Vagina (tissue), 2 donors: ENCODE measurements at regions not wholly inside any gene's neighbourhood (a gene's known extent, or its start where the extent isn't known, plus 50 kb on each side); places are given as distances from the start of the nearest gene placed in this dataset.

Source experiments
- DNase-seq, 2 donors: peaks; one replicate each; pipeline ENCODE4 v3.0.0-alpha.2; 2017; ENCODE audit errors: extremely low spot score in 2 of 2
- H3K27ac ChIP-seq: fragments of 200-600 bp; sonication (generic); one replicate; pipeline ENCODE4 v1.5.1; 2019
- H3K27me3 ChIP-seq: fragments of 200-600 bp; sonication (generic); one replicate; pipeline ENCODE4 v1.5.1; 2019
- H3K36me3 ChIP-seq, 2 donors: fragments of 200-600 bp; sonication (generic); one replicate each; pipeline ENCODE4 v1.5.1; 2017 to 2019
- H3K4me1 ChIP-seq: fragments of 200-600 bp; sonication (generic); one replicate; pipeline ENCODE4 v1.5.1; 2019
- H3K4me3 ChIP-seq, 2 donors: fragments of 200-600 bp; sonication (generic); 1 replicate in 1 of 2; 2 replicates in 1 of 2; pipeline ENCODE4 v1.5.1; 2016 to 2019
- H3K9me3 ChIP-seq: fragments of 200-600 bp; sonication (generic); one replicate; pipeline ENCODE4 v1.5.1; 2019
- POLR2A ChIP-seq, 2 donors: fragments of 450-650 bp; IDR thresholded peaks; one replicate each; pipeline ENCODE4 v1.6.1; 2017; ENCODE audit warnings: antibody characterized with exemption in 2 of 2, mild to moderate bottlenecking in 2 of 2, moderate library complexity in 2 of 2
- POLR2AphosphoS5 ChIP-seq, 2 donors: sonication (generic); formaldehyde crosslinking; IDR thresholded peaks; one replicate each; pipeline ENCODE4 v1.9.0; 2017; ENCODE audit warnings: antibody characterized with exemption in 2 of 2, mild to moderate bottlenecking in 2 of 2, low read depth in 1 of 2; ENCODE audit not compliant: insufficient read depth in 1 of 2
- intact Hi-C: fragments of 100-400 bp; cut with DNase I; formaldehyde crosslinking; loops from one replicate; pipeline ENCODE4 v1.15.1; 2023
- TF ChIP-seq, protein P1 (sequence below), 3 experiments: fragments of 450-650 bp in 2 of 3; fragments of 200-600 bp in 1 of 3; sonication (generic) in 1 of 3; IDR thresholded peaks; one replicate each; pipeline ENCODE4 v1.5.1; 2017 to 2019; ENCODE audit warnings: antibody characterized with exemption in 3 of 3, mild to moderate bottlenecking in 2 of 3, moderate library complexity in 2 of 3

GRCh38 chr5:127133071-127133470, 59.8 kb upstream of the C5orf63 start:
- TF ChIP-seq, protein P1, sequence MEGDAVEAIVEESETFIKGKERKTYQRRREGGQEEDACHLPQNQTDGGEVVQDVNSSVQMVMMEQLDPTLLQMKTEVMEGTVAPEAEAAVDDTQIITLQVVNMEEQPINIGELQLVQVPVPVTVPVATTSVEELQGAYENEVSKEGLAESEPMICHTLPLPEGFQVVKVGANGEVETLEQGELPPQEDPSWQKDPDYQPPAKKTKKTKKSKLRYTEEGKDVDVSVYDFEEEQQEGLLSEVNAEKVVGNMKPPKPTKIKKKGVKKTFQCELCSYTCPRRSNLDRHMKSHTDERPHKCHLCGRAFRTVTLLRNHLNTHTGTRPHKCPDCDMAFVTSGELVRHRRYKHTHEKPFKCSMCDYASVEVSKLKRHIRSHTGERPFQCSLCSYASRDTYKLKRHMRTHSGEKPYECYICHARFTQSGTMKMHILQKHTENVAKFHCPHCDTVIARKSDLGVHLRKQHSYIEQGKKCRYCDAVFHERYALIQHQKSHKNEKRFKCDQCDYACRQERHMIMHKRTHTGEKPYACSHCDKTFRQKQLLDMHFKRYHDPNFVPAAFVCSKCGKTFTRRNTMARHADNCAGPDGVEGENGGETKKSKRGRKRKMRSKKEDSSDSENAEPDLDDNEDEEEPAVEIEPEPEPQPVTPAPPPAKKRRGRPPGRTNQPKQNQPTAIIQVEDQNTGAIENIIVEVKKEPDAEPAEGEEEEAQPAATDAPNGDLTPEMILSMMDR (IDR thresholded peaks at IDR 0.05), result no peak
- TF ChIP-seq POLR2AphosphoS5 (IDR thresholded peaks at IDR 0.05; ENCODE audit: insufficient read depth in 1 of 2, low read depth in 1 of 2), result no peak
- no peak for TF ChIP-seq POLR2A (IDR thresholded peaks at IDR 0.05)
- no peak for DNase-seq
- Histone ChIP-seq H3K4me3 (no peak overlapping the region), H3K36me3 (no peaks in the 10 kb centered on the region), H3K4me1 (no peaks in the 10 kb centered on the region), H3K9me3 (no peaks in the 10 kb centered on the region), H3K27ac (no peak overlapping the region), H3K27me3 (no peaks in the 10 kb centered on the region)
- intact Hi-C loops, result no loop called here

- no peak for DNase-seq
- Histone ChIP-seq H3K27ac (no peak overlapping the region), H3K36me3 (no peaks in the 10 kb centered on the region), H3K4me3 (no peak overlapping the region), H3K9me3 (no peaks in the 10 kb centered on the region), H3K27me3 (no peaks in the 10 kb centered on the region), H3K4me1 (no peaks in the 10 kb centered on the region)
- intact Hi-C loops, result no loop called here
- TF ChIP-seq, protein P1 (IDR thresholded peaks at IDR 0.05), result no peak
- TF ChIP-seq POLR2AphosphoS5 (IDR thresholded peaks at IDR 0.05; ENCODE audit: insufficient read depth in 1 of 2, low read depth in 1 of 2), result no peak
Measured at GRCh38 chr5:127136908-127137307, 63.6 kb upstream of the C5orf63 start.

GRCh38 chr5:127143722-127144121, 70.4 kb upstream of the C5orf63 start:
- H3K4me3 ChIP-seq, result no peak overlapping the region

GRCh38 chr5:127153031-127153430, 79.7 kb upstream of the C5orf63 start:
- H3K4me1 ChIP-seq, result no peaks in the 10 kb centered on the region
- H3K36me3 ChIP-seq, result no peaks in the 10 kb centered on the region
- intact Hi-C loops, result no loop called here
- TF ChIP-seq, protein P1 (IDR thresholded peaks at IDR 0.05), result no peak
- TF ChIP-seq POLR2AphosphoS5 (IDR thresholded peaks at IDR 0.05; ENCODE audit: insufficient read depth in 1 of 2, low read depth in 1 of 2) (no peak), POLR2A (IDR thresholded peaks at IDR 0.05) (no peak)
- DNase-seq, result no peak
- no peak overlapping the region for H3K4me3 ChIP-seq
- no peak overlapping the region for H3K27ac ChIP-seq
- no peaks in the 10 kb centered on the region for H3K9me3 ChIP-seq
- H3K27me3 ChIP-seq, result no peaks in the 10 kb centered on the region

More at GRCh38 chr5:127143722-127144121, 70.4 kb upstream of the C5orf63 start:
- TF ChIP-seq, protein P1 (IDR thresholded peaks at IDR 0.05), result no peak
- TF ChIP-seq POLR2AphosphoS5 (IDR thresholded peaks at IDR 0.05; ENCODE audit: insufficient read depth in 1 of 2, low read depth in 1 of 2) (no peak), POLR2A (IDR thresholded peaks at IDR 0.05) (no peak)
- Histone ChIP-seq H3K27ac (no peak overlapping the region), H3K27me3 (no peaks in the 10 kb centered on the region), H3K9me3 (no peaks in the 10 kb centered on the region), H3K4me1 (no peaks in the 10 kb centered on the region), H3K36me3 (no peaks in the 10 kb centered on the region)
- DNase-seq, result no peak
- intact Hi-C loops, result no loop called here

DNA sequence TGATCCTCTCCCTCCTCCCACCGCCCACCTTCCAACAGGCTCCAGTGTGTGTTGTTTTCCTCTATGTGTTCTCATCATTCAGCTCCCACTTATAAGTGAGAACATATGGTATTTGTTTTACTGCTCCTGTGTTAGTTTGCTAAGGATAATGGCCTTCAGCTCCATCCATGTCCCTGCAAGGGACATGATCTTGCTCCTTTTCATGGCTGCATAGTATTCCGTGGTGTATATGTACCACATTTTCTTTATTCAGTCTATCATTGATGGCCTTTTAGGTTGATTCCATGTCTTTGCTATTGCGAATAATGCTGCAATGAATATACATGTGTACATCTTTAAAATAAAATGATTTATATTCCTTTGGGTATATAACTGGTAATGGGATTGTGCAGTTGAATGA, 80.2 kb upstream of the C5orf63 start:
- H3K4me3 ChIP-seq, result no peak overlapping the region
- TF ChIP-seq POLR2A (IDR thresholded peaks at IDR 0.05) (no peak), POLR2AphosphoS5 (IDR thresholded peaks at IDR 0.05; ENCODE audit: insufficient read depth in 1 of 2, low read depth in 1 of 2) (no peak)
- TF ChIP-seq, protein P1 (IDR thresholded peaks at IDR 0.05), result no peak

More for the DNA sequence above, 80.2 kb upstream of the C5orf63 start:
- Histone ChIP-seq H3K4me1 (no peaks in the 10 kb centered on the region), H3K27ac (no peak overlapping the region), H3K9me3 (no peaks in the 10 kb centered on the region), H3K27me3 (no peaks in the 10 kb centered on the region), H3K36me3 (no peaks in the 10 kb centered on the region)
- DNase-seq, result no peak
- intact Hi-C loops, result no loop called here
